IMR-90 (cell line): ENCODE measurements at regions not wholly inside any gene's neighbourhood (a gene's known extent, or its start where the extent isn't known, plus 50 kb on each side); places are given as distances from the start of the nearest gene placed in this dataset.

Experiments
- ATAC-seq: fragments of 200-7000 bp; cut with Tn5 transposase; 2 replicates; pipeline ENCODE4 v1.9.1; 2020; ENCODE audit warnings: low read depth, mild to moderate bottlenecking, moderate library complexity
- BruUV-seq: library from RNA; stranded (reverse); fragments of 400-500 nt; replicated peaks from 2 replicates; lab custom pipeline; 2021; lab: Mats Ljungman, UMichigan
- CTCF ChIA-PET: fragments of 300-600 bp; formaldehyde crosslinking; extraction: SDS; loops from one replicate; lab custom pipeline; 2021; ENCODE audit warnings: antibody characterized with exemption; lab: Yijun Ruan, JAX
- POLR2A ChIA-PET: fragments of 300-600 bp; sonication (Branson Sonifier 250); formaldehyde crosslinking; loops from one replicate; lab custom pipeline; 2022; ENCODE audit warnings: antibody characterized with exemption; ENCODE audit not compliant: unreplicated experiment; lab: Charles Lee
- DNase-seq: peaks from one replicate; pipeline ENCODE4 v3.0.0; 2013
- H2AFZ ChIP-seq: replicated peaks from 2 replicates; pipeline ENCODE3; 2013; ENCODE audit warnings: low read length, mild to moderate bottlenecking; ENCODE audit not compliant: poor library complexity
- H2AK5ac ChIP-seq: 2 replicates; pipeline ENCODE4 v1.6.1; 2013; ENCODE audit warnings: low read depth, low read length, inconsistent platforms
- H2AK9ac ChIP-seq: replicated peaks from 2 replicates; pipeline ENCODE3; 2013; ENCODE audit warnings: mild to moderate bottlenecking, low read depth, low read length, moderate library complexity; ENCODE audit not compliant: poor library complexity
- H2BK120ac ChIP-seq: 2 replicates; pipeline ENCODE4 v1.6.1; 2013; ENCODE audit warnings: low read depth, low read length, inconsistent platforms
- H2BK15ac ChIP-seq: 3 replicates; pipeline ENCODE4 v1.6.1; 2013; ENCODE audit warnings: low read depth, low read length, inconsistent platforms
- H2BK20ac ChIP-seq: 2 replicates; pipeline ENCODE4 v1.6.1; 2013; ENCODE audit warnings: low read depth, mild to moderate bottlenecking, inconsistent platforms, low read length, moderate library complexity
- H2BK5ac ChIP-seq: 2 replicates; pipeline ENCODE4 v1.6.1; 2013; ENCODE audit warnings: mild to moderate bottlenecking, low read depth, low read length, inconsistent platforms; ENCODE audit not compliant: poor library complexity, severe bottlenecking
- H3K14ac ChIP-seq: replicated peaks from 2 replicates; pipeline ENCODE4 v1.6.1; 2013; ENCODE audit warnings: low read depth, low read length, inconsistent platforms
- H3K18ac ChIP-seq: 2 replicates; pipeline ENCODE4 v1.6.1; 2013; ENCODE audit warnings: low read depth, low read length, control low read depth
- H3K23ac ChIP-seq: 2 replicates; pipeline ENCODE4 v1.6.1; 2013; ENCODE audit warnings: low read depth, low read length, inconsistent platforms
- H3K27ac ChIP-seq: 2 replicates; pipeline ENCODE4 v1.5.1; 2013; ENCODE audit warnings: mild to moderate bottlenecking, control low read depth, low read length; ENCODE audit not compliant: insufficient read depth
- H3K27me3 ChIP-seq: 2 replicates; pipeline ENCODE4 v1.6.1; 2013; ENCODE audit warnings: low read length; ENCODE audit not compliant: control insufficient read depth, insufficient read depth
- H3K36me3 ChIP-seq: 2 replicates; pipeline ENCODE4 v1.6.1; 2013; ENCODE audit warnings: low read length, mixed read lengths; ENCODE audit not compliant: control insufficient read depth, insufficient read depth
- H3K4ac ChIP-seq: 2 replicates; pipeline ENCODE4 v1.6.1; 2013; ENCODE audit warnings: low read depth, low read length, inconsistent platforms
- H3K4me1 ChIP-seq: 2 replicates; pipeline ENCODE4 v1.6.1; 2013; ENCODE audit warnings: low read length, mixed read lengths; ENCODE audit not compliant: control insufficient read depth, insufficient read depth
- H3K4me2 ChIP-seq: 2 replicates; pipeline ENCODE4 v1.6.1; 2013; ENCODE audit warnings: low read depth, mild to moderate bottlenecking, control low read depth, low read length, moderate library complexity
- H3K4me3 ChIP-seq: 2 replicates; pipeline ENCODE4 v1.5.1; 2013; ENCODE audit warnings: low read depth, mild to moderate bottlenecking, control low read depth, low read length, moderate library complexity; ENCODE audit not compliant: insufficient read depth
- H3K56ac ChIP-seq: 2 replicates; pipeline ENCODE4 v1.6.1; 2013; ENCODE audit warnings: low read length, inconsistent platforms; ENCODE audit not compliant: insufficient read depth; ENCODE audit errors: extremely low read depth
- H3K79me1 ChIP-seq, 2 experiments: 2 replicates each; pipeline ENCODE4 v1.6.1; 2013; ENCODE audit warnings: low read length in 2 of 2, inconsistent platforms in 1 of 2, low read depth in 1 of 2
- H3K9ac ChIP-seq: 2 replicates; pipeline ENCODE4 v1.6.1; 2013; ENCODE audit warnings: low read depth, low read length, control low read depth
- H3K9me1 ChIP-seq: 2 replicates; pipeline ENCODE4 v1.6.1; 2013; ENCODE audit warnings: low read length, inconsistent platforms; ENCODE audit not compliant: insufficient read depth
- H3K9me3 ChIP-seq: 2 replicates; pipeline ENCODE4 v1.6.1; 2013; ENCODE audit warnings: low read length; ENCODE audit not compliant: control insufficient read depth, insufficient read depth
- H4K20me1 ChIP-seq: 2 replicates; pipeline ENCODE4 v1.6.1; 2013; ENCODE audit warnings: low read length, inconsistent platforms; ENCODE audit not compliant: insufficient read depth
- H4K5ac ChIP-seq: 2 replicates; pipeline ENCODE4 v1.6.1; 2013; ENCODE audit warnings: mild to moderate bottlenecking, low read depth, low read length, control low read depth
- H4K8ac ChIP-seq, 2 experiments: 2 replicates each; pipeline ENCODE4 v1.6.1; 2013; ENCODE audit warnings: low read depth in 2 of 2, low read length in 2 of 2, control low read depth in 1 of 2, inconsistent platforms in 1 of 2
- H4K91ac ChIP-seq: 2 replicates; pipeline ENCODE4 v1.6.1; 2013; ENCODE audit warnings: low read depth, low read length, inconsistent platforms; ENCODE audit not compliant: insufficient read depth
- BHLHE40 ChIP-seq: fragments of 150-350 bp; IDR thresholded peaks from 2 replicates; pipeline ENCODE4 v1.6.1; 2016; ENCODE audit warnings: mild to moderate bottlenecking, low read depth, low read length
- FOS ChIP-seq: fragments of 150-350 bp; IDR thresholded peaks from 2 replicates; pipeline ENCODE4 v1.6.1; 2016; ENCODE audit warnings: low read depth, low read length
- MAFK ChIP-seq: IDR thresholded peaks from 2 replicates; pipeline ENCODE4 v1.6.1; 2012; ENCODE audit warnings: low read depth, low read length, improper control_type of control experiment
- MXI1 ChIP-seq: IDR thresholded peaks from 2 replicates; pipeline ENCODE4 v1.6.1; 2012; ENCODE audit warnings: low read depth, mild to moderate bottlenecking, low read length, moderate library complexity, borderline replicate concordance
- POLR2A ChIP-seq: IDR thresholded peaks from 2 replicates; pipeline ENCODE4 v1.6.1; 2012; ENCODE audit warnings: mild to moderate bottlenecking, low read depth, low read length
- USF2 ChIP-seq: fragments of 150-350 bp; IDR thresholded peaks from 2 replicates; pipeline ENCODE4 v1.6.1; 2017; ENCODE audit warnings: mild to moderate bottlenecking, antibody characterized with exemption, low read length, low read depth
- WGBS, 2 experiments: methylation state at CpG; one replicate each; pipeline versions ENCODE4 v1.1.5 to v1.1.7; 2013; ENCODE audit warnings: missing lambda C conversion rate in 2 of 2; ENCODE audit not compliant: insufficient read length in 1 of 2; ENCODE audit errors: extremely low coverage in 2 of 2; 5-methylcytosine and 5-hydroxymethylcytosine counted together
- dilution Hi-C: fragments of 300-500 bp; cut with HindIII; formaldehyde crosslinking; loops from one replicate; pipeline ENCODE4 v1.14.3; 2018; ENCODE audit warnings: low sequenced_read_pairs; ENCODE audit not compliant: unreplicated experiment
- in situ Hi-C: fragments of 300-500 bp; cut with MboI; formaldehyde crosslinking; loops from 3 replicates; pipeline ENCODE4 v1.14.3; 2019; ENCODE audit warnings: low sequenced_read_pairs, inconsistent platforms, mixed read lengths
- intact Hi-C: fragments of 100-400 bp; cut with micrococcal nuclease; formaldehyde crosslinking; loops from 2 replicates; pipeline ENCODE4 v1.10.0; 2022
- TF ChIP-seq, protein P1 (sequence below): fragments of 150-350 bp; IDR thresholded peaks from 2 replicates; pipeline ENCODE4 v1.6.1; 2016; ENCODE audit warnings: low read depth, mild to moderate bottlenecking, low read length, moderate library complexity, borderline replicate concordance

- TF ChIP-seq BHLHE40: no peak
These were observed 75.2 kb downstream of the TMEM121 start (continued) for GRCh38 chr14:105601360-105602242.

DNA sequence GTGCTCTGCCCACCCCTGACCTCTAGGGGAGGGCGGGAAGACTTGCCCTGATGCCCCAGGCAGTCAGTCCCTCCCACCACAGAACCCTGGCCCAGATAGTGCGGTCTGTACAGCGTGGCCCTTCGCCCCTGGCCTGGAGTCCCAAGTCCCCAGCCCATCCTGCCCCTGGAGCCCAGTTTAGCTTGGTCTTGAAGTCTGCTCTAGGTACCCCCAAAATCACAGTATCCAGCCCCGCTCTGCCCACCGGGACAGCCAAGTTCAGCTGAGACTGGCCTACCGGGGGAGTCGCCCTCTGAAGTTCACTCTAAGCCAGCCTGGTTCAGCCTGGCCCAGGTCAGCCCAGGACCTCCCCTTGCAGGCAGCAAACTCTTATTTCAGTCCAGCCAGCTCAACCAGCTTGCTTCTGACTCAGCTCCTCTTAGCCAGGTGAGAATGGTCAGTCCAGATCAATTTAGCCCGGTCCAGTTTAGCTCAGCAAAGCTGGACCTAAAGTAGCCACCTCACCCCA lies 75.9 kb downstream of the TMEM121 start:
- dilution Hi-C loops: no loop called here
- no peak overlapping the region for H3K23ac ChIP-seq
- no peaks in the 10 kb centered on the region for H3K79me1 ChIP-seq
- ChIA-PET CTCF (no interaction called here), POLR2A (no interaction called here)
- H2BK120ac ChIP-seq: no peak overlapping the region
- H3K9me1 ChIP-seq: no peaks in the 10 kb centered on the region
- no peak overlapping the region for H3K27ac ChIP-seq
- H3K36me3 ChIP-seq: no peaks in the 10 kb centered on the region
- no peaks in the 10 kb centered on the region for H3K4me1 ChIP-seq
- no peak overlapping the region for H3K56ac ChIP-seq
- H3K4ac ChIP-seq: no peak overlapping the region
- DNase-seq (no peak), ATAC-seq (no peak)
- no peak overlapping the region for H2BK5ac ChIP-seq
- no peak overlapping the region for H4K91ac ChIP-seq
- H2BK20ac ChIP-seq: no peak overlapping the region
- H3K27me3 ChIP-seq: no peaks in the 10 kb centered on the region
- H2AK5ac ChIP-seq: no peak overlapping the region
- no peak overlapping the region for H3K4me3 ChIP-seq
- H4K5ac ChIP-seq: no peak overlapping the region
- no peaks in the 10 kb centered on the region for H4K20me1 ChIP-seq
- no peak overlapping the region for H2BK15ac ChIP-seq
- no peak overlapping the region for H3K4me2 ChIP-seq
- H2AFZ ChIP-seq: peak overlapping the region; percentile 33
- TF ChIP-seq, protein P1, sequence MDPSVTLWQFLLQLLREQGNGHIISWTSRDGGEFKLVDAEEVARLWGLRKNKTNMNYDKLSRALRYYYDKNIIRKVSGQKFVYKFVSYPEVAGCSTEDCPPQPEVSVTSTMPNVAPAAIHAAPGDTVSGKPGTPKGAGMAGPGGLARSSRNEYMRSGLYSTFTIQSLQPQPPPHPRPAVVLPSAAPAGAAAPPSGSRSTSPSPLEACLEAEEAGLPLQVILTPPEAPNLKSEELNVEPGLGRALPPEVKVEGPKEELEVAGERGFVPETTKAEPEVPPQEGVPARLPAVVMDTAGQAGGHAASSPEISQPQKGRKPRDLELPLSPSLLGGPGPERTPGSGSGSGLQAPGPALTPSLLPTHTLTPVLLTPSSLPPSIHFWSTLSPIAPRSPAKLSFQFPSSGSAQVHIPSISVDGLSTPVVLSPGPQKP: no peak
- TF ChIP-seq BHLHE40 (no peak), FOS (no peak), POLR2A (no peak), MAFK (no peak), USF2 (no peak), MXI1 (no peak)
- no peak overlapping the region for H3K14ac ChIP-seq
- WGBS, 2 experiments: 92% methylated on average over 4 of the region's 9 CpGs; no CpG with 5 or more reads in 1 of the 2 experiments
- peaks cover 43% of the 10 kb centered on the region for H3K9me3 ChIP-seq
- H3K9ac ChIP-seq: no peak overlapping the region
- in situ Hi-C loops: no loop called here
- intact Hi-C loops: no loop called here
- H2AK9ac ChIP-seq: no peak overlapping the region
- no TSS peak for BruUV-seq
- H3K18ac ChIP-seq: no peak overlapping the region
- H4K8ac ChIP-seq: no peak overlapping the region
